ENCODE measurements at regions not wholly inside any gene's neighbourhood (a gene's known extent, or its start where the extent isn't known, plus 50 kb on each side); places are given as distances from the start of the nearest gene placed in this dataset.

DNA sequence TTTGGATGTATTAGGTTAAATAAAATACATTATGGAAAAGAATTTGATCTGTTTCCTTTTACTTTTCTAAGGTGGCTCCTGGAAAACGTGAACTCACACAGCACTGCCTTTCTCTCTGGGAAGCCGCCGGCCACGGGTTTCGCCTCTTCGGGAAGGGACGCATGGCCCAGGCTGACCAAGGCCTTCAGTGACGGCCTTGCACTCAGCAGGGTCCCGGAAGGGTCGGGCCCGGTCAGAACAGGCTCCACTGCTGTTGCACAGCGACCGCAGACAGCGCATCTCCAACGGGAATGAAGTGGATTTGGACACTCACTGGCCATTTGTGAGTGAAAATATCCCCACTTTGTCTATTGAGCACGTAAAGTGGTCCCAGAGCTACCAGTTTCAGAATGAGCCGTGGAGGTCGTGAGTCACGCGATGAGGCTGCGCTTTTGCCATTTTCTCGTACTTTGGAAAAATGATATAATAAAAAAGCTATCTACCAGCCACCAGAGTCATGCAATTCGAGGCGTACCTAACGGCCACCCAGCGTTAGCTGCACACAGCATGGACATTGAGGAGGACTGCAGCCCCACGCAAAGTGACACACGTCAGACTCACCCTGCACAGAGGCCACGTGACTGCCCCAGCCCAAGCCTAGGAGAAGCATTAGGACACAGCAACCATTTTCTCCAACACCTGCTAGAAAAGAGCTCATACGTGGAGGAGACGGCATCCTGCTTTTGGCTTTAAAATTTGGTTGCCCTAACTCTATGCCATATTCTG is 244.3 kb downstream of the TTLL2 start:
- Mint-ChIP-seq H3K27ac (no peak overlapping the region), H3K9me3 (no peaks in the 10 kb centered on the region), H3K4me3 (no peak overlapping the region), H3K4me1 (peaks cover 54% of the 10 kb centered on the region), H3K36me3 (peaks cover 9% of the 10 kb centered on the region), H3K27me3 (ENCODE audit: low read depth) (peaks cover 4% of the 10 kb centered on the region)
- TF ChIP-seq, protein P1, sequence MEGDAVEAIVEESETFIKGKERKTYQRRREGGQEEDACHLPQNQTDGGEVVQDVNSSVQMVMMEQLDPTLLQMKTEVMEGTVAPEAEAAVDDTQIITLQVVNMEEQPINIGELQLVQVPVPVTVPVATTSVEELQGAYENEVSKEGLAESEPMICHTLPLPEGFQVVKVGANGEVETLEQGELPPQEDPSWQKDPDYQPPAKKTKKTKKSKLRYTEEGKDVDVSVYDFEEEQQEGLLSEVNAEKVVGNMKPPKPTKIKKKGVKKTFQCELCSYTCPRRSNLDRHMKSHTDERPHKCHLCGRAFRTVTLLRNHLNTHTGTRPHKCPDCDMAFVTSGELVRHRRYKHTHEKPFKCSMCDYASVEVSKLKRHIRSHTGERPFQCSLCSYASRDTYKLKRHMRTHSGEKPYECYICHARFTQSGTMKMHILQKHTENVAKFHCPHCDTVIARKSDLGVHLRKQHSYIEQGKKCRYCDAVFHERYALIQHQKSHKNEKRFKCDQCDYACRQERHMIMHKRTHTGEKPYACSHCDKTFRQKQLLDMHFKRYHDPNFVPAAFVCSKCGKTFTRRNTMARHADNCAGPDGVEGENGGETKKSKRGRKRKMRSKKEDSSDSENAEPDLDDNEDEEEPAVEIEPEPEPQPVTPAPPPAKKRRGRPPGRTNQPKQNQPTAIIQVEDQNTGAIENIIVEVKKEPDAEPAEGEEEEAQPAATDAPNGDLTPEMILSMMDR (IDR thresholded peaks at IDR 0.05; ENCODE audit: unreplicated experiment), result no peak
- DNase-seq (ENCODE audit: low spot score in 2 of 2, unreplicated experiment in 2 of 2), result peak in 1 of 2 experiments; percentile 19

- no peaks in the 10 kb centered on the region for H3K9me3 Mint-ChIP-seq
- peaks cover 9% of the 10 kb centered on the region for H3K36me3 Mint-ChIP-seq
- H3K4me3 Mint-ChIP-seq, result no peak overlapping the region
- DNase-seq (ENCODE audit: low spot score in 2 of 2, unreplicated experiment in 2 of 2), result peak in 1 of 2 experiments; percentile 14
- H3K27ac Mint-ChIP-seq, result no peak overlapping the region
- TF ChIP-seq, protein P1 (IDR thresholded peaks at IDR 0.05; ENCODE audit: unreplicated experiment), result no peak
- peaks cover 57% of the 10 kb centered on the region for H3K4me1 Mint-ChIP-seq
- H3K27me3 Mint-ChIP-seq (ENCODE audit: low read depth), result no peaks in the 10 kb centered on the region
These were observed 245.0 kb downstream of the TTLL2 start for GRCh38 chr6:167569879-167570278.

DNA sequence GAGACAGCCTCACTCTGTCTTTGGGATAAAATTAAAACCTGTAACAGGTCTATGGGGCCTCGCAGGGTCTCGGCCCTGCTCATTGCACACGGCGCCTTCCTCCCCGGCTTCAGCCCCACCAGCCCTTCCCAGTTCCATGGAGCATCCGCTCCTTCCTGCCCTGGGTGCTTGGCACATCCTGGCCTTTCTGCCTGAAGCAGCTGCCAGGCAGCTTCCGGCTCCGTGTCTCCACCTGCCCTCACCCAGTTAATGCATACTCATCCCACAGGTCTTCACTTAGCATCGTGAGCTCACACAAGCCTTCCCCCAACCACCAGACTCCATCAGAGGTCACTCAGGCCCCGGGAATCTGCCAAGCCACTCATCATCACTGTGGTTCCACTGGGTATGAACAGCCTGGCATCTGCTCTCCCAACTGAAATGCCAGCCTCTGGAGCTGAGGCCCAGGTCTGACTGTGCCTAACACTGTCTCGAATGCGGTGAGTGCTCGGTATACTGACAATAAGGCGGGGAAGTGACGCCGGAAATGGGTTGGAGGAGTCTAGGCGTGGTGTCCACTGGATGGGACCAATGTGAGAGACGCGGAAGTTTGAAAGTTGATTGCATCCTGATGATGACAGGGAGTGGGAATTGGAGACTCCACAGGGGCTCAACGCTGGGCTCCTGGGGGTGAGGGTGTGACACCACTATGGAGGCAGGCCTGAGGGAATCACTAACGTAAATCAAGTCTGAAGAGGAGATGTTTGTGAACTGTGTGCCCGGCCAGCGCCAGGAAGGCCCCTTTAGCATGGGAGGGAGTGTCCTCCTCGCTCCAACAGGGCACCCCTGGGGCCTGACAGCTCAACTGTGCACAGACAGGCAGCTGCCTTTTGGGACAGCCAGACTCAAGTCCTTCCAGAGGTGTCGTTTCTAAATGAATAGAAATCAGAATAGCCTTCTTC is 245.8 kb downstream of the TTLL2 start:
- Mint-ChIP-seq H3K27ac (peak overlapping the region; percentile 72), H3K9me3 (no peaks in the 10 kb centered on the region), H3K36me3 (peaks cover 7% of the 10 kb centered on the region), H3K4me1 (peaks cover 54% of the 10 kb centered on the region), H3K4me3 (no peak overlapping the region), H3K27me3 (ENCODE audit: low read depth) (no peaks in the 10 kb centered on the region)
- DNase-seq (ENCODE audit: low spot score in 2 of 2, unreplicated experiment in 2 of 2), result peak in 1 of 2 experiments; percentile 33
- TF ChIP-seq, protein P1 (IDR thresholded peaks at IDR 0.05; ENCODE audit: unreplicated experiment), result no peak

GRCh38 chr6:167571550-167571949 is 246.7 kb downstream of the TTLL2 start:
- DNase-seq (ENCODE audit: low spot score in 2 of 2, unreplicated experiment in 2 of 2), result peak in 1 of 2 experiments; percentile 34
- H3K27me3 Mint-ChIP-seq (ENCODE audit: low read depth), result no peaks in the 10 kb centered on the region
- TF ChIP-seq, protein P1 (IDR thresholded peaks at IDR 0.05; ENCODE audit: unreplicated experiment), result no peak
- H3K36me3 Mint-ChIP-seq, result peaks cover 7% of the 10 kb centered on the region
- H3K9me3 Mint-ChIP-seq, result no peaks in the 10 kb centered on the region
- peaks cover 55% of the 10 kb centered on the region for H3K4me1 Mint-ChIP-seq
- H3K4me3 Mint-ChIP-seq, result no peak overlapping the region
- H3K27ac Mint-ChIP-seq, result peak overlapping the region; percentile 93

GRCh38 chr6:167572106-167572505 is 247.2 kb downstream of the TTLL2 start:
- peaks cover 7% of the 10 kb centered on the region for H3K36me3 Mint-ChIP-seq
- H3K27me3 Mint-ChIP-seq (ENCODE audit: low read depth), result no peaks in the 10 kb centered on the region
- H3K27ac Mint-ChIP-seq, result peak overlapping the region; percentile 98
- no peaks in the 10 kb centered on the region for H3K9me3 Mint-ChIP-seq
- no peak overlapping the region for H3K4me3 Mint-ChIP-seq
- TF ChIP-seq, protein P1 (IDR thresholded peaks at IDR 0.05; ENCODE audit: unreplicated experiment), result no peak
- peaks cover 56% of the 10 kb centered on the region for H3K4me1 Mint-ChIP-seq
- DNase-seq (ENCODE audit: low spot score in 2 of 2, unreplicated experiment in 2 of 2), result peak in 1 of 2 experiments; percentile 36

Measured in mesothelial cell of epicardium (in vitro differentiated cells).